H9 (cell line): ENCODE measurements at regions not wholly inside any gene's neighbourhood (a gene's known extent, or its start where the extent isn't known, plus 50 kb on each side); places are given as distances from the start of the nearest gene placed in this dataset.

Experiments used
- DNase-seq: peaks from one replicate; pipeline ENCODE4 v3.0.0-alpha.2; 2017
- H2AFZ ChIP-seq: one replicate; pipeline ENCODE4 v1.6.1; 2013; ENCODE audit warnings: mild to moderate bottlenecking, low read length, control low read depth, moderate library complexity
- H2AK5ac ChIP-seq: 2 replicates; pipeline ENCODE4 v1.6.1; 2013; ENCODE audit warnings: low read length, control low read depth, mixed read lengths; ENCODE audit not compliant: insufficient read length
- H2BK120ac ChIP-seq: one replicate; pipeline ENCODE4 v1.6.1; 2013; ENCODE audit warnings: low read depth, mild to moderate bottlenecking, low read length, control low read depth, inconsistent platforms; ENCODE audit not compliant: poor library complexity, severe bottlenecking
- H2BK12ac ChIP-seq: 2 replicates; pipeline ENCODE4 v1.6.1; 2013; ENCODE audit warnings: low read length, control low read depth, mixed read lengths, low read depth; ENCODE audit not compliant: insufficient read length
- H2BK15ac ChIP-seq: 2 replicates; pipeline ENCODE4 v1.6.1; 2013; ENCODE audit warnings: low read depth, low read length, control low read depth
- H2BK20ac ChIP-seq: one replicate; pipeline ENCODE4 v1.6.1; 2013; ENCODE audit warnings: low read depth, mild to moderate bottlenecking, low read length, control low read depth, inconsistent platforms; ENCODE audit not compliant: poor library complexity, severe bottlenecking
- H2BK5ac ChIP-seq: 2 replicates; pipeline ENCODE4 v1.6.1; 2013; ENCODE audit warnings: low read length, control low read depth, mixed read lengths; ENCODE audit not compliant: insufficient read length
- H3K14ac ChIP-seq: 2 replicates; pipeline ENCODE4 v1.6.1; 2013; ENCODE audit warnings: low read length, control low read depth; ENCODE audit not compliant: insufficient read depth
- H3K18ac ChIP-seq: 2 replicates; pipeline ENCODE4 v1.6.1; 2013; ENCODE audit warnings: low read depth, mild to moderate bottlenecking, mixed read lengths, low read length, control low read depth; ENCODE audit not compliant: insufficient read length
- H3K23ac ChIP-seq: 2 replicates; pipeline ENCODE4 v1.6.1; 2013; ENCODE audit warnings: low read length, control low read depth, mixed read lengths, low read depth; ENCODE audit not compliant: insufficient read length
- H3K23me2 ChIP-seq: 2 replicates; pipeline ENCODE4 v1.6.1; 2013; ENCODE audit warnings: low read depth, mild to moderate bottlenecking, mixed read lengths, low read length, control low read depth; ENCODE audit not compliant: insufficient read length, poor library complexity, severe bottlenecking
- H3K27ac ChIP-seq: 2 replicates; pipeline ENCODE4 v1.5.1; 2013; ENCODE audit warnings: low read length, control low read depth, mixed read lengths, low read depth; ENCODE audit not compliant: insufficient read length
- H3K27me3 ChIP-seq: 2 replicates; pipeline ENCODE4 v1.6.1; 2013; ENCODE audit warnings: low read length, control low read depth, inconsistent platforms; ENCODE audit not compliant: insufficient read depth
- H3K4ac ChIP-seq: 2 replicates; pipeline ENCODE4 v1.6.1; 2013; ENCODE audit warnings: low read depth, mild to moderate bottlenecking, control low read depth, inconsistent platforms, low read length, moderate library complexity
- H3K4me1 ChIP-seq: 2 replicates; pipeline ENCODE4 v1.6.1; 2013; ENCODE audit warnings: low read length, control low read depth, inconsistent platforms; ENCODE audit not compliant: insufficient read depth
- H3K4me2 ChIP-seq: 2 replicates; pipeline ENCODE4 v1.6.1; 2013; ENCODE audit warnings: low read length, control low read depth, mixed read lengths; ENCODE audit not compliant: insufficient read length, insufficient read depth
- H3K56ac ChIP-seq: 2 replicates; pipeline ENCODE4 v1.6.1; 2013; ENCODE audit warnings: low read depth, mild to moderate bottlenecking, mixed read lengths, low read length, control low read depth; ENCODE audit not compliant: insufficient read length
- H3K79me1 ChIP-seq: 2 replicates; pipeline ENCODE4 v1.6.1; 2013; ENCODE audit warnings: low read depth, mild to moderate bottlenecking, moderate library complexity, low read length, control low read depth, inconsistent platforms; ENCODE audit not compliant: insufficient read depth, poor library complexity, severe bottlenecking
- H3K79me2 ChIP-seq: 2 replicates; pipeline ENCODE4 v1.6.1; 2013; ENCODE audit warnings: low read length, control low read depth, inconsistent platforms; ENCODE audit not compliant: insufficient read depth
- H3K9ac ChIP-seq: 2 replicates; pipeline ENCODE4 v1.6.1; 2013; ENCODE audit warnings: low read length, control low read depth, mixed read lengths; ENCODE audit not compliant: insufficient read length; ENCODE audit errors: extremely low read depth
- H3K9me3 ChIP-seq: one replicate; pipeline ENCODE4 v1.6.1; 2013; ENCODE audit warnings: low read depth, low read length, inconsistent platforms; ENCODE audit not compliant: control insufficient read depth
- H3T11ph ChIP-seq: one replicate; pipeline ENCODE4 v1.6.1; 2013; ENCODE audit warnings: mild to moderate bottlenecking, low read length, control low read depth, inconsistent platforms
- H4K20me1 ChIP-seq: one replicate; pipeline ENCODE4 v1.6.1; 2013; ENCODE audit not compliant: control insufficient read depth, insufficient read length, insufficient read depth
- H4K5ac ChIP-seq: 2 replicates; pipeline ENCODE4 v1.6.1; 2013; ENCODE audit warnings: low read depth, mild to moderate bottlenecking, mixed read lengths, low read length, control low read depth; ENCODE audit not compliant: insufficient read length
- H4K8ac ChIP-seq: replicated peaks from 2 replicates; pipeline ENCODE4 v1.6.1; 2013; ENCODE audit warnings: low read length, control low read depth, mixed read lengths, low read depth; ENCODE audit not compliant: insufficient read length
- H4K91ac ChIP-seq: 2 replicates; pipeline ENCODE4 v1.6.1; 2013; ENCODE audit warnings: low read depth, mild to moderate bottlenecking, moderate library complexity, mixed read lengths, low read length, control low read depth; ENCODE audit not compliant: insufficient read length
- H3K27ac Mint-ChIP-seq, 3 experiments: 2 replicates in 2 of 3; 3 replicates in 1 of 3; pipeline ENCODE4 v1.8.0; 2020 to 2021; ENCODE audit warnings: mixed read lengths in 3 of 3, mild to moderate bottlenecking in 1 of 3, moderate library complexity in 1 of 3
- H3K27me3 Mint-ChIP-seq: 2 replicates; pipeline ENCODE4 v1.8.0; 2021; ENCODE audit warnings: low read depth, mild to moderate bottlenecking, moderate library complexity, mixed read lengths
- H3K36me3 Mint-ChIP-seq, 3 experiments: 2 replicates in 2 of 3; 3 replicates in 1 of 3; pipeline ENCODE4 v1.8.0; 2020 to 2021; ENCODE audit warnings: low read depth in 3 of 3, mixed read lengths in 3 of 3; ENCODE audit not compliant: insufficient read depth in 1 of 3
- H3K4me1 Mint-ChIP-seq, 2 experiments: 2 replicates each; pipeline ENCODE4 v1.8.0; 2020; ENCODE audit warnings: mixed read lengths in 2 of 2
- H3K4me3 Mint-ChIP-seq, 2 experiments: 2 replicates in 1 of 2; 3 replicates in 1 of 2; pipeline ENCODE4 v1.8.0; 2020 to 2021; ENCODE audit warnings: mild to moderate bottlenecking in 2 of 2, mixed read lengths in 2 of 2, moderate library complexity in 1 of 2
- H3K9me3 Mint-ChIP-seq, 2 experiments: 2 replicates in 1 of 2; 3 replicates in 1 of 2; pipeline ENCODE4 v1.8.0; 2020; ENCODE audit warnings: mild to moderate bottlenecking in 2 of 2, mixed read lengths in 2 of 2, moderate library complexity in 1 of 2
- CTCF ChIP-seq: fragments of 200-600 bp; sonication (generic); conservative IDR thresholded peaks from 3 replicates; pipeline ENCODE4 v1.8.0; 2021; ENCODE audit warnings: antibody characterized with exemption, mild to moderate bottlenecking
- WGBS: extraction: QIAGEN DNeasy Blood & Tissue Kit; methylation state at CpG from one replicate; pipeline ENCODE4 v1.1.7; 2013; ENCODE audit warnings: missing lambda C conversion rate, low lambda C conversion rate, mixed read lengths; ENCODE audit not compliant: insufficient read length; ENCODE audit errors: extremely low coverage; 5-methylcytosine and 5-hydroxymethylcytosine counted together

DNA sequence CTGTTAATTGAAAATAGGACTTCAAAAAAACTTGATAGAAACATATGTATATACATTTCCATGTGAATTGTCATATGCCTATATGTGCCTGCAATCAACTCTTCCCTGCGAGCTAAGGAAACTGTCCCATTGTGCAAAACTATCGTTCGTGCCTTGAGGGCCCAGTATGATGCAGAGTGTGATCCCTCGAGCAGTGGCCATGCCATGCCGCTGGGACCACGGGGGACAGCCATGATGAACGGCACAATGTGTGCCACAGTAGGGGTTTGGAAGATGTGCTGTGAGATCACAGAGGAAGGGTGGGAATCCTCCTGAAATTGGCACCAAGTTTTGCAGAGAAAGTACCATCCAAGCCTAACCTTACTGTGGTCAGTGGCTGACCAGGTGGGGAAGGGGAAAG lies 118.1 kb upstream of the SOX1 start:
- no peak overlapping the region for H2BK20ac ChIP-seq
- H3K9me3 ChIP-seq, result peaks cover 10% of the 10 kb centered on the region
- no peaks in the 10 kb centered on the region for H3K79me2 ChIP-seq
- H2BK5ac ChIP-seq, result no peak overlapping the region
- H3K27ac ChIP-seq, result no peak overlapping the region
- H3K27me3 Mint-ChIP-seq, result peaks cover 25% of the 10 kb centered on the region
- WGBS, result no CpG with 5 or more reads among the region's 7 CpGs
- no peak overlapping the region for H3K4ac ChIP-seq
- H3K36me3 Mint-ChIP-seq, result peaks cover 3 to 5% (median 5%) of the 10 kb centered on the region in 3 experiments; a peak in 6 of 7 replicates
- TF ChIP-seq CTCF, result no peak
- H3K4me2 ChIP-seq, result no peak overlapping the region
- H4K8ac ChIP-seq, result no peak overlapping the region
- no peak overlapping the region for H4K91ac ChIP-seq
- H3K9me3 Mint-ChIP-seq, result peaks cover 16 to 18% of the 10 kb centered on the region in 2 experiments
- H2BK15ac ChIP-seq, result no peak overlapping the region
- no peak overlapping the region for H2AFZ ChIP-seq
- H2BK12ac ChIP-seq, result no peak overlapping the region
- no peak overlapping the region for H3K4me3 Mint-ChIP-seq
- no peak overlapping the region for H3K56ac ChIP-seq
- no peak overlapping the region for H2AK5ac ChIP-seq
- no peak overlapping the region for H3T11ph ChIP-seq
- no peaks in the 10 kb centered on the region for H3K4me1 Mint-ChIP-seq
- no peak overlapping the region for H3K18ac ChIP-seq
- no peaks in the 10 kb centered on the region for H4K20me1 ChIP-seq
- no peak overlapping the region for H4K5ac ChIP-seq
- no peak overlapping the region for H3K14ac ChIP-seq
- no peaks in the 10 kb centered on the region for H3K23me2 ChIP-seq
- no peaks in the 10 kb centered on the region for H3K4me1 ChIP-seq
- H3K79me1 ChIP-seq, result no peaks in the 10 kb centered on the region
- H3K9ac ChIP-seq, result no peak overlapping the region
- no peaks in the 10 kb centered on the region for H3K27me3 ChIP-seq
- no peak overlapping the region for H3K27ac Mint-ChIP-seq
- no peak overlapping the region for H2BK120ac ChIP-seq
- no peak for DNase-seq
- no peak overlapping the region for H3K23ac ChIP-seq
